Activated naive CD8-positive, alpha-beta T cell (primary cell): ENCODE measurements at regions not wholly inside any gene's neighbourhood (a gene's known extent, or its start where the extent isn't known, plus 50 kb on each side); places are given as distances from the start of the nearest gene placed in this dataset.
"Not testable (repeated sequence)": the region's sequence is repeated elsewhere in the genome, so short reads cannot be mapped to it uniquely, and the experiment has no call there.

Source experiments
- H3K27ac Mint-ChIP-seq: one replicate; pipeline ENCODE4 v1.8.0; 2021; ENCODE audit warnings: mixed read lengths
- H3K27me3 Mint-ChIP-seq: one replicate; pipeline ENCODE4 v1.8.0; 2021; ENCODE audit warnings: mixed read lengths
- H3K36me3 Mint-ChIP-seq: one replicate; pipeline ENCODE4 v1.8.0; 2021; ENCODE audit warnings: mixed read lengths
- H3K4me1 Mint-ChIP-seq: one replicate; pipeline ENCODE4 v1.8.0; 2021; ENCODE audit warnings: low read depth, mixed read lengths
- H3K4me3 Mint-ChIP-seq: one replicate; pipeline ENCODE4 v1.8.0; 2021; ENCODE audit warnings: mild to moderate bottlenecking, mixed read lengths
- H3K9me3 Mint-ChIP-seq: one replicate; pipeline ENCODE4 v1.8.0; 2021; ENCODE audit warnings: low read depth, mixed read lengths

DNA sequence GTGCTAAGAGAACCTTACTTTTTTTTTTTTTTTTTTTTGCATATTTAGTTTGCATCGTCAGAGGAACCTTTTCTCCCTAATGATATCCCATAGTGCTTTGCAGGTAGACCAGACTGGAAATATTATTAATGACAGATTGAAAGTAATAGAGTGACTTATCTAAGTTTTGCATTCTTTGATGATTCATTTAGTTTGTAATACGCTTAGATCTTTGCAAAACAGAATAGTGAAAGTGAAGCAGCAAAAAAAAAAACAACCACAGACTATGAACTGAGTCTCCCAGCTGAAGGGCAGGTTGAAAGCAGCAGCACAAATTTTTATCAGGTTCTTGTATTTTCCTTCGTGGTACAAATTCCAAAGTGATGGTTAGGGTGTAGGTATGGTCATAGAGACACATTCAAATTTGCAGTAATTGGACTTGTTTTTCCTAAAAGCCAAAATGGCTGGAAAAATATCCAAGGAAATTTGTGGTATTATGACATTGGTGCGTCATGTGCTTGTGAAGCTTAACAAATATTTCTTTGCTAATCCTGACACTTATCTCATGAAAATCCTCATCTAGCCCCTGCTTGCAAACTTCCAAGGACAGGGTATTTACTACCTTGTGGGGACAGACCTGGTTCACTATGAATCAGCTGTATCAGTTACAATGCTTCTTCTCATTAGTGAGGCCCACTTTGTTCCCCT is 81.8 kb upstream of the CREB5 start:
- Mint-ChIP-seq H3K9me3 (no peaks in the 10 kb centered on the region), H3K27ac (peak overlapping the region; percentile 19), H3K4me1 (peaks cover 45% of the 10 kb centered on the region), H3K27me3 (no peaks in the 10 kb centered on the region), H3K4me3 (peak overlapping the region; percentile 71), H3K36me3 (peaks cover 1% of the 10 kb centered on the region)

DNA sequence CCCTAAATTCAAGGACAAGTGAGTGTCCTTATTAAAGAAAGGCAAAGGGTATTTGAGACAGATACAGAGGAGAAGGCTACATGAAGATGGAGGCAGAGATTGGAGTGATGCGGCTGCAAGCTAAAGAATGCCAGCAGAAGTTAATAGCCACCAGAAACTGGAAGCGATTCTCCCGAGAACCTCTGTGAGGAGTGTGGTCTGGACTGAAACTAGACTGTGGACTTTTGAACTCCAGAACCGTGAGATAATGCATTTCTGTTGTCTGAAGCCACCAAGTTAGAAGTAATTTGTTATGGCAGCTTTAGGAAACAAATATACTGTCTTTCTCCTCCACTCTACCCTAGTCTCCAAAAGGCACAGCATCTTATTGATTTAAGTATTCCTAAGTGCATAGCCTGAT is 80.3 kb upstream of the CREB5 start:
- no peaks in the 10 kb centered on the region for H3K9me3 Mint-ChIP-seq
- no peaks in the 10 kb centered on the region for H3K27me3 Mint-ChIP-seq
- no peak overlapping the region for H3K27ac Mint-ChIP-seq
- no peak overlapping the region for H3K4me3 Mint-ChIP-seq
- no peaks in the 10 kb centered on the region for H3K36me3 Mint-ChIP-seq
- H3K4me1 Mint-ChIP-seq, result peaks cover 45% of the 10 kb centered on the region

DNA sequence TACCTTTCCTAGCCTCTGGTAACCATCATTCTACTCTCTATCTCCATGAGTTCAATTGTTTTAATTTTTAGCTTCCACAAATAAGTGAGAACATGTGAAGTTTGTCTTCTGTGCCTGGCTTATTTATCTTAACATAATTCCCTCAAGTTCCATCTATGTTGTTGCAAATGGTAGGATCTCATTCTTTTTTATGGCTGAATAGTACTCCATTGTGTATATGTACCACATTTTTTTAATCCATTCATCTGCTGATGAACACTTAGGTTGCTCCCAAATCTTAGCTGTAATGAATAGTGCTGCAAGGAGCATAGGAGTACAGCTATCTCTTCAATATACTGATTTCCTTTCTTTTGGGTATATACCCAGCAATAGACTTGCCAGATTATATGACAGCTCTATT is 78.8 kb upstream of the CREB5 start:
- not testable (repeated sequence) for H3K27me3 Mint-ChIP-seq, H3K27ac Mint-ChIP-seq, H3K4me3 Mint-ChIP-seq, H3K36me3 Mint-ChIP-seq, H3K9me3 Mint-ChIP-seq
- H3K4me1 Mint-ChIP-seq, result peaks cover 32% of the 10 kb centered on the region

- H3K4me1 Mint-ChIP-seq, result peaks cover 2% of the 10 kb centered on the region
- H3K9me3 Mint-ChIP-seq, result no peaks in the 10 kb centered on the region
- no peak overlapping the region for H3K4me3 Mint-ChIP-seq
- H3K27ac Mint-ChIP-seq, result no peak overlapping the region
- H3K27me3 Mint-ChIP-seq, result no peaks in the 10 kb centered on the region
- peaks cover 7% of the 10 kb centered on the region for H3K36me3 Mint-ChIP-seq
Measured at GRCh38 chr7:28336806-28337205, 75.5 kb upstream of the CREB5 start.

- H3K27ac Mint-ChIP-seq, result no peak overlapping the region
- H3K9me3 Mint-ChIP-seq, result no peaks in the 10 kb centered on the region
- no peaks in the 10 kb centered on the region for H3K27me3 Mint-ChIP-seq
- no peaks in the 10 kb centered on the region for H3K4me1 Mint-ChIP-seq
- no peak overlapping the region for H3K4me3 Mint-ChIP-seq
- peaks cover 7% of the 10 kb centered on the region for H3K36me3 Mint-ChIP-seq
Measured at GRCh38 chr7:28338041-28338440, 74.3 kb upstream of the CREB5 start.

DNA sequence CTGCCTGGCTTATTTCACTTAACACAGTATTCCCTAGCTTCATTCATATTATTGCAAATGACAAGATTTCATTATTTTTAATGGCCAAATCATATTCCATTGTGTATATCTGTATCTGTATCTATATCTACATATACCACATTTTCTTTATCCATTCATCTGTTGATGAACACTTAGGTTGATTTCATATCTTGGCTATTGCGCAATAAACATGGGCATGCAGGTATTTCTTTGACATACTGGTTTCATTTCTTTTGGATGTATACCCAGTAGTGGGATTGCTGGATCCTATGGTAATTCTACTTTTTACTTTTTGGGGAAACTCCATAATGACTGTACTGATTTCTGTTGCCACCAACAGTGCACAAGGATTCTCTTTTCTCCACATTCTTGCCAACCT is 68.9 kb upstream of the CREB5 start:
- peaks cover 5% of the 10 kb centered on the region for H3K36me3 Mint-ChIP-seq
- no peaks in the 10 kb centered on the region for H3K4me1 Mint-ChIP-seq
- H3K27ac Mint-ChIP-seq, result no peak overlapping the region
- H3K9me3 Mint-ChIP-seq, result no peaks in the 10 kb centered on the region
- H3K27me3 Mint-ChIP-seq, result no peaks in the 10 kb centered on the region
- no peak overlapping the region for H3K4me3 Mint-ChIP-seq

- Mint-ChIP-seq H3K9me3 (no peaks in the 10 kb centered on the region), H3K36me3 (no peaks in the 10 kb centered on the region), H3K27ac (no peak overlapping the region), H3K27me3 (no peaks in the 10 kb centered on the region), H3K4me3 (no peak overlapping the region), H3K4me1 (no peaks in the 10 kb centered on the region)
Measured at GRCh38 chr7:28346256-28346655, 66.1 kb upstream of the CREB5 start.

GRCh38 chr7:28346676-28347363 is 65.5 kb upstream of the CREB5 start:
- no peak overlapping the region for H3K27ac Mint-ChIP-seq
- H3K36me3 Mint-ChIP-seq, result no peaks in the 10 kb centered on the region
- H3K27me3 Mint-ChIP-seq, result peaks cover 2% of the 10 kb centered on the region
- no peak overlapping the region for H3K4me3 Mint-ChIP-seq
- no peaks in the 10 kb centered on the region for H3K4me1 Mint-ChIP-seq
- H3K9me3 Mint-ChIP-seq, result no peaks in the 10 kb centered on the region

DNA sequence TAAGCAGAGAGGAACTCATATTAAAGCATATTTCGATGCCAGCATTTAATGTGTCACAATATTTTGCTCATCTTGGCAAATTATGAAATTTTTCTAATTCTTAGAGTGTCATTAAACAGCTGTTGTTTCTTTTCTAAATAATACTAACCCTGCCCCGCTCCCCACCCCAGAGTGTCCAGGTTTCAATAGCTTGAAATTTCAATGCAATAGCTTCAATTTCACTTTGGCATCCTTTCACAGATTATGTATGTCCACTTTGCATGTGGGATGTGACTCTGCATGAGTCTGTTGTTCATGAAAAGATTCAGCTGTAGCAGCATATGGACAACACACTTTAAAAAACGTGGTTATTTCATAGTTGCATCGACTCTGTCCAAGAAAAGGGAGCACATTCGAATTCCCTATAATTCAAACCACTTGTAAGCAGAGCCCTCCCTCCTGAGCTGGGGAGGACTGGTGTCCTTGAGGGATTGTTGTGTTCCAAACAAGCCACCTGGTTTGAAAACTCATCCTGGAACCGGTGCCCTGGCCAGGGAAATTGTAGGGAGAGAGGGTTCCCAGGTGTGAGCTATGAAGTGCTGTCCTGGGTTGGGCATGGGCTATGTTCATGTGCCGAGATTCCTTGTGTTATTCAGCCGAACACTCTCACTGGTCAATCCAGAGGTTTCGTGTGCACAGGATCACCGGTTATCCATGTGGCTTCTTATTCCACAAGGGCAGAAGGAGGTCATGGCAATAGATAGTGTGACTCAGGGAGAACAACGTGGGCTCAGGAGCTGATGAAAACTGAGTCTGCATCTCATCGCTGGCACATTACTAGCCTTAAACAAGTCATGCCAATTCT is 64.6 kb upstream of the CREB5 start:
- no peak overlapping the region for H3K27ac Mint-ChIP-seq
- no peaks in the 10 kb centered on the region for H3K4me1 Mint-ChIP-seq
- H3K27me3 Mint-ChIP-seq, result peaks cover 2% of the 10 kb centered on the region
- H3K9me3 Mint-ChIP-seq, result no peaks in the 10 kb centered on the region
- H3K36me3 Mint-ChIP-seq, result no peaks in the 10 kb centered on the region
- no peak overlapping the region for H3K4me3 Mint-ChIP-seq

DNA sequence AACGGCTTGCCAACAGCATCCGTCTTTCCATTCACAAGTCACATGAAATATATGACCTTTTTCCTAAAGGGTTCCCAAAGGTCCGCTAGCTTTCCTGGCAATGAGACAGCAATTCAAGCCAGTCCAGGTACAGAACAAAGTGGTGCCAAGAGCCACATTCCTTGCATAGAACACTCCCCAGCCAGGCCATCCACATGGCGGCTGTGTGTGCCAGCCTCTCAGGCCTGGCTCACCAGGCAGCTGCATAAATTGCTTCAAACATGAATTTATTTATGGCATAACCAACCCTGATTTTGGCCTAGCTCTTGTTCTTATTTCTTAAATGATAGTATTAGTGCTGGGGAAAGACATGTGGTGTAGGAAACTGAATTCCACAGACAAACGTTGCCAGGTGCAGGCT is 63.7 kb upstream of the CREB5 start:
- H3K27me3 Mint-ChIP-seq, result peaks cover 2% of the 10 kb centered on the region
- H3K4me3 Mint-ChIP-seq, result no peak overlapping the region
- H3K27ac Mint-ChIP-seq, result no peak overlapping the region
- H3K9me3 Mint-ChIP-seq, result no peaks in the 10 kb centered on the region
- no peaks in the 10 kb centered on the region for H3K36me3 Mint-ChIP-seq
- H3K4me1 Mint-ChIP-seq, result no peaks in the 10 kb centered on the region

- peaks cover 2% of the 10 kb centered on the region for H3K27me3 Mint-ChIP-seq
- no peak overlapping the region for H3K27ac Mint-ChIP-seq
- no peaks in the 10 kb centered on the region for H3K4me1 Mint-ChIP-seq
- H3K36me3 Mint-ChIP-seq, result no peaks in the 10 kb centered on the region
- H3K4me3 Mint-ChIP-seq, result no peak overlapping the region
- H3K9me3 Mint-ChIP-seq, result no peaks in the 10 kb centered on the region
Measured at GRCh38 chr7:28349637-28350036, 62.7 kb upstream of the CREB5 start.

DNA sequence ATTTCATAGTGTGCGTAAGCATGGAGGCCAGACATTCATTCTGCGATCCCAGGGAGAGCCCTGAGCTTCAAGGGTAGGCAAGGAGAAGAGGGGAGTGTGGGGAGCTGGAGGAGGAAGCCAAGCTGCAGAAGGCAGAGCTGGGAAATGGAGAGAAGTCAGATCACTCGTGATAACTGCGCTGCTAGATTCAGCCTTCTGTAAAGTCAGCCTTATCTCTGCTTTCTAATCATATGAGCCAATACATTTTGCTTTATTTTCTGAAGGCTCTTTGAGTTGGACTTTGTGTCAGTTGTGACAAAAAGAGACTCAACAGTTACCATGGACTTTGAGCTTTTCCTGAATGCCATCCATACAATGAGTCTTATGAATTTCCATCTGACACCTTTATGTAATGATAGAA is 61.7 kb upstream of the CREB5 start:
- Mint-ChIP-seq H3K27me3 (peaks cover 2% of the 10 kb centered on the region), H3K27ac (no peak overlapping the region), H3K9me3 (no peaks in the 10 kb centered on the region), H3K4me1 (no peaks in the 10 kb centered on the region), H3K36me3 (no peaks in the 10 kb centered on the region), H3K4me3 (no peak overlapping the region)

- H3K27me3 Mint-ChIP-seq, result peaks cover 2% of the 10 kb centered on the region
- no peak overlapping the region for H3K27ac Mint-ChIP-seq
- H3K9me3 Mint-ChIP-seq, result no peaks in the 10 kb centered on the region
- H3K36me3 Mint-ChIP-seq, result no peaks in the 10 kb centered on the region
- H3K4me3 Mint-ChIP-seq, result no peak overlapping the region
- H3K4me1 Mint-ChIP-seq, result no peaks in the 10 kb centered on the region
Measured at GRCh38 chr7:28351450-28351849, 60.9 kb upstream of the CREB5 start.

DNA sequence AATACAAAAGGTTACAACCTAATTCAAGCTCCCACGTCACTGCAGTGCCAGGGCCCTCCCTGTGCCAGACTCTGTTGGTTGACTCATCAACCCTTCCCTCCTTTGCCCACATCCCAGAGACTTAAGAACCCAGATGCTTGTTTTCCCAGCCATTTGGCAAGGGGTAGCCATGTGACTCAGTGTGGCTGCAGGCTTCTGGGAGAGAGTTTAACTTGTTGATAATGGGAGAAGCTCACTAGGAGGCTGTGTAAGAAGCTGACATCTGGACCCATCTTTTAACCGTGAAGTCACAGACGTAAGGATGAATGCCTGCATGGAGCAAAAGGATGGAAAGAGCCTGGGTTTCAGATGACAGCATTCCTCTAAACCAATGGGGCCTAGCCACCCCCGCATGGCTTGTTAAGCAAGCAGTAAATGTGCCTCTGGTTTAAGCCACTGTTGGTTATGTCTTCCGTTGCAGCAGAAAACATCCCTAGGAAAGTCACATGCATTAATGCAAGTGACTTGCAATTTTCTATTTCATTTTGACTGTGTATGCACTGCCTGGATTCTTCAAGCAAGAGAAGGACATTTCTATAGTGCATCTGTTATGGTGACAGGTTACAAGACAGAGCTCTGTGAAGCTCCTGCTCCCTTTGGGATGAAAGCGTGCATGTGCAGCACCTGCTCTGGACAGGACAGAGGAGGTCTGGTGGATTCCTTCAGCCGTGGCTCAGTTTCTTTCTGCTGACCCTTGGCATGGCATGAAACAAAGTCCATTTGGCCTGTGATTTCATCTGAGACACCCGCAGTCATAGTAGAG is 57.5 kb upstream of the CREB5 start:
- H3K4me3 Mint-ChIP-seq, result no peak overlapping the region
- H3K36me3 Mint-ChIP-seq, result no peaks in the 10 kb centered on the region
- no peaks in the 10 kb centered on the region for H3K4me1 Mint-ChIP-seq
- H3K27me3 Mint-ChIP-seq, result peaks cover 2% of the 10 kb centered on the region
- no peaks in the 10 kb centered on the region for H3K9me3 Mint-ChIP-seq
- H3K27ac Mint-ChIP-seq, result no peak overlapping the region
